GM12878 (cell line): ENCODE measurements at regions not wholly inside any gene's neighbourhood (a gene's known extent, or its start where the extent isn't known, plus 50 kb on each side); places are given as distances from the start of the nearest gene placed in this dataset.

ENCODE experiments used
- ATF3 ChIP-seq: IDR thresholded peaks from 2 replicates; pipeline ENCODE4 v1.6.1; 2011; ENCODE audit warnings: low read depth, mild to moderate bottlenecking, low read length, moderate library complexity, borderline replicate concordance; ENCODE audit errors: extremely low read depth
- CEBPB ChIP-seq, 2 experiments: fragments of 150-350 bp in 1 of 2; IDR thresholded peaks; 2 replicates each; pipeline ENCODE4 v1.6.1; 2012 to 2014; ENCODE audit warnings: low read depth in 2 of 2, low read length in 2 of 2, borderline replicate concordance in 1 of 2, inconsistent platforms in 1 of 2
- CREB1 ChIP-seq: IDR thresholded peaks from 2 replicates; pipeline ENCODE4 v1.6.1; 2012; ENCODE audit warnings: low read depth, mild to moderate bottlenecking, inconsistent platforms
- CTCF ChIP-seq, 3 experiments: IDR thresholded peaks in 2 of 3; conservative IDR thresholded peaks in 1 of 3; 2 replicates each; pipeline ENCODE4 v1.5.1; 2011; ENCODE audit warnings: low read depth in 3 of 3, low read length in 3 of 3, mild to moderate bottlenecking in 3 of 3, control low read depth in 2 of 3, moderate library complexity in 2 of 3, inconsistent platforms in 1 of 3, mixed read lengths in 1 of 3; ENCODE audit not compliant: control insufficient read depth in 2 of 3, insufficient read depth in 1 of 3; ENCODE audit errors: extremely low read depth in 1 of 3
- EP300 ChIP-seq, 2 experiments: fragments of 150-350 bp in 1 of 2; IDR thresholded peaks; 2 replicates each; pipeline ENCODE4 v1.6.1; 2011 to 2012; ENCODE audit warnings: low read depth in 2 of 2, low read length in 2 of 2, borderline replicate concordance in 1 of 2, improper control_type of control experiment in 1 of 2, inconsistent platforms in 1 of 2; ENCODE audit not compliant: control insufficient read depth in 1 of 2
- EZH2 ChIP-seq: IDR thresholded peaks from 2 replicates; pipeline ENCODE4 v1.6.1; 2012; ENCODE audit warnings: low read depth, mild to moderate bottlenecking, control low read depth, inconsistent platforms, low read length, borderline replicate concordance; ENCODE audit not compliant: control insufficient read depth
- JUNB ChIP-seq: IDR thresholded peaks from 2 replicates; pipeline ENCODE4 v1.6.1; 2016; ENCODE audit warnings: antibody characterized with exemption, mild to moderate bottlenecking
- MXI1 ChIP-seq: fragments of 150-350 bp; IDR thresholded peaks from 2 replicates; pipeline ENCODE4 v1.6.1; 2011; ENCODE audit warnings: low read depth, mild to moderate bottlenecking, inconsistent platforms, low read length, improper control_type of control experiment
- POLR2AphosphoS5 ChIP-seq: IDR thresholded peaks from 2 replicates; pipeline ENCODE4 v1.6.1; 2011; ENCODE audit warnings: mild to moderate bottlenecking, low read length, inconsistent platforms
- RAD21 ChIP-seq: IDR thresholded peaks from 2 replicates; pipeline ENCODE4 v1.6.1; 2011; ENCODE audit warnings: mild to moderate bottlenecking, low read depth, low read length, moderate library complexity; ENCODE audit not compliant: insufficient read depth
- SRF ChIP-seq, 2 experiments: IDR thresholded peaks; 2 replicates each; pipeline ENCODE4 v1.6.1; 2011; ENCODE audit warnings: low read depth in 2 of 2, low read length in 2 of 2, mild to moderate bottlenecking in 1 of 2, moderate library complexity in 1 of 2
- TAF1 ChIP-seq: IDR thresholded peaks from 2 replicates; pipeline ENCODE4 v1.6.1; 2011; ENCODE audit warnings: mild to moderate bottlenecking, low read depth, low read length, borderline replicate concordance
- YY1 ChIP-seq: IDR thresholded peaks from 2 replicates; pipeline ENCODE4 v1.6.1; 2011; ENCODE audit warnings: low read depth, mild to moderate bottlenecking, low read length

- TF ChIP-seq POLR2AphosphoS5 (no peak), ATF3 (no peak), CREB1 (no peak), EZH2 (no peak), CTCF (IDR thresholded peaks at IDR 0.05 in 2 of 3, conservative IDR thresholded peaks at IDR 0.05 in 1 of 3; ENCODE audit: control insufficient read depth in 2 of 3, extremely low read depth in 1 of 3, insufficient read depth in 1 of 3, low read depth in 3 of 3, low read length in 3 of 3) (no peak), TAF1 (no peak), EP300 (IDR thresholded peaks at IDR 0.05; ENCODE audit: borderline replicate concordance in 1 of 2, control insufficient read depth in 1 of 2, low read depth in 2 of 2, low read length in 2 of 2) (no peak), RAD21 (no peak), MXI1 (no peak), YY1 (no peak), SRF (IDR thresholded peaks at IDR 0.05; ENCODE audit: low read depth in 2 of 2, low read length in 2 of 2) (no peak), CEBPB (IDR thresholded peaks at IDR 0.05; ENCODE audit: borderline replicate concordance in 1 of 2, low read depth in 2 of 2, low read length in 2 of 2) (no peak), JUNB (no peak)
Measured at GRCh38 chr3:71961378-71961777, 176.4 kb upstream of the PROK2 start.
